PFSK-1 (cell line): ENCODE measurements at regions not wholly inside any gene's neighbourhood (a gene's known extent, or its start where the extent isn't known, plus 50 kb on each side); places are given as distances from the start of the nearest gene placed in this dataset.

ENCODE experiments used
- FOXP2 ChIP-seq: optimal IDR thresholded peaks from 2 replicates; pipeline ENCODE3; 2011; ENCODE audit warnings: borderline replicate concordance, control low read depth, inconsistent platforms; ENCODE audit not compliant: insufficient read depth; ENCODE audit errors: extremely low read length, extremely low read depth
- POLR2AphosphoS5 ChIP-seq: IDR thresholded peaks from 2 replicates; pipeline ENCODE4 v1.6.1; 2012; ENCODE audit warnings: low read depth, mild to moderate bottlenecking, control low read depth, low read length, moderate library complexity
- SIN3A ChIP-seq: IDR thresholded peaks from 2 replicates; pipeline ENCODE4 v1.6.1; 2012; ENCODE audit warnings: mild to moderate bottlenecking, low read length, moderate library complexity, borderline replicate concordance; ENCODE audit not compliant: insufficient read depth
- TAF1 ChIP-seq: IDR thresholded peaks from 2 replicates; pipeline ENCODE4 v1.6.1; 2012; ENCODE audit warnings: low read length, control low read depth, borderline replicate concordance; ENCODE audit not compliant: insufficient read depth
- TF ChIP-seq, protein P1 (sequence below), 2 experiments: IDR thresholded peaks; 2 replicates each; pipeline versions ENCODE4 v1.6.1 to v1.8.0; 2011 to 2012; ENCODE audit warnings: low read depth in 2 of 2, low read length in 2 of 2, control low read depth in 1 of 2, inconsistent platforms in 1 of 2, mild to moderate bottlenecking in 1 of 2, moderate library complexity in 1 of 2; ENCODE audit not compliant: insufficient read depth in 1 of 2

DNA sequence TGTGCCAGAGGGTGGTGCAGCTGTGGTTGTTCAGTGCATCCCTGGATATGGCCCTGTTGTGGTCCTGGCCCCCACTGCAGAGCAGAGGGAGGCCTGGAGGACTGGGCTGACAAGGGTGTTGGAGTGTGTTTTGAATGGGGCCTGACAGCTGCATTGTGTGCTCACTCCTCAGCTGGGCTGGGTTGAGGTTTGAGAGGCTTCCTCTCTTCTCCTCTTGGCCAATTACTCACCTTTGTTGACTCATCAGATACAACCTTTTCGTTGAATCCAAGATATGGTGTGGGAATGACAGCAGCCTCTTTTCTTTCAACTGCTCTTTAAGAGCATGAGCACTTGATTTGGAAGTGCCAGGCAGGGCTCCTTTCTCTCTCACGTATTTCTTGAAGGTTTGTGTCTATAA is 228.5 kb upstream of the COBL start:
- TF ChIP-seq TAF1 (no peak), POLR2AphosphoS5 (no peak), SIN3A (no peak), FOXP2 (no peak)
- TF ChIP-seq, protein P1, sequence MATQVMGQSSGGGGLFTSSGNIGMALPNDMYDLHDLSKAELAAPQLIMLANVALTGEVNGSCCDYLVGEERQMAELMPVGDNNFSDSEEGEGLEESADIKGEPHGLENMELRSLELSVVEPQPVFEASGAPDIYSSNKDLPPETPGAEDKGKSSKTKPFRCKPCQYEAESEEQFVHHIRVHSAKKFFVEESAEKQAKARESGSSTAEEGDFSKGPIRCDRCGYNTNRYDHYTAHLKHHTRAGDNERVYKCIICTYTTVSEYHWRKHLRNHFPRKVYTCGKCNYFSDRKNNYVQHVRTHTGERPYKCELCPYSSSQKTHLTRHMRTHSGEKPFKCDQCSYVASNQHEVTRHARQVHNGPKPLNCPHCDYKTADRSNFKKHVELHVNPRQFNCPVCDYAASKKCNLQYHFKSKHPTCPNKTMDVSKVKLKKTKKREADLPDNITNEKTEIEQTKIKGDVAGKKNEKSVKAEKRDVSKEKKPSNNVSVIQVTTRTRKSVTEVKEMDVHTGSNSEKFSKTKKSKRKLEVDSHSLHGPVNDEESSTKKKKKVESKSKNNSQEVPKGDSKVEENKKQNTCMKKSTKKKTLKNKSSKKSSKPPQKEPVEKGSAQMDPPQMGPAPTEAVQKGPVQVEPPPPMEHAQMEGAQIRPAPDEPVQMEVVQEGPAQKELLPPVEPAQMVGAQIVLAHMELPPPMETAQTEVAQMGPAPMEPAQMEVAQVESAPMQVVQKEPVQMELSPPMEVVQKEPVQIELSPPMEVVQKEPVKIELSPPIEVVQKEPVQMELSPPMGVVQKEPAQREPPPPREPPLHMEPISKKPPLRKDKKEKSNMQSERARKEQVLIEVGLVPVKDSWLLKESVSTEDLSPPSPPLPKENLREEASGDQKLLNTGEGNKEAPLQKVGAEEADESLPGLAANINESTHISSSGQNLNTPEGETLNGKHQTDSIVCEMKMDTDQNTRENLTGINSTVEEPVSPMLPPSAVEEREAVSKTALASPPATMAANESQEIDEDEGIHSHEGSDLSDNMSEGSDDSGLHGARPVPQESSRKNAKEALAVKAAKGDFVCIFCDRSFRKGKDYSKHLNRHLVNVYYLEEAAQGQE (IDR thresholded peaks at IDR 0.05; ENCODE audit: insufficient read depth in 1 of 2, low read depth in 2 of 2, low read length in 2 of 2), result no peak

DNA sequence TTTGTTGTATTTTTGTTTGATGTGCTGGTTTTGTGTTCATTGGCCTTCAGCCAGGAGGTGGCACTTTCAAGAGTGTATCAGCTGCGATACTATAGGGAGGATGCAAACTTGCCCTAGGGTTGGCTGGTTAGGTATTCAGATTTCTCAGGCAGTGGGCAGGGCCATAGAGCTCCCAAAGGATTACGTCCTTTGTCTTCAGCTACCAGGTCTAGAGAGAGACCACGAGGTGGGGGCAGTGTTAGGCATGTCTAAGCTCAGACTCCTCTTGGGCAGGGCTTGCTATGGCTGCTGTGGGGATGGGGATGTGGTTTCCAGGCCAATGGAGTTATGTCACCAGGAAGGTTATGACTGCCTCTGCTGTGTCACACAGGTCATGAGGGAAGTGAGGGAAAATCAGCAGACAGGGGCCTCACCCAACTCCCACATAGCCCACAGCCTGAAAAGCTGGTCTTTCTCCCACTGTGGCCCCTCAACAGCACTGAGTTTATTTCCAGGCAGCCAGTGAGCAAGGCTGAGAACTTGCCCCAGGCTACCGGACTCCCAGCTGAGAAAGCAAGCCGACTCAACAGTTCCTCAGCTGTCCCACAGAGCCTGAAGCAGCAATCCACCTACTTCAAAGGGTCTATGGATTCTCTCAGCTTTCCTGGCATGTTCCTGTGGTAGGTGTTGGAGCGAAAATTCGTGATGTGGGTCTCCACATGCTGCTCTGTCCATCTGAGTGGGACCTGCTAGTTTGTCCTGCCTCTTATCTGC is 227.4 kb upstream of the COBL start:
- TF ChIP-seq TAF1, result no peak
- TF ChIP-seq, protein P1 (IDR thresholded peaks at IDR 0.05; ENCODE audit: insufficient read depth in 1 of 2, low read depth in 2 of 2, low read length in 2 of 2), result no peak
- no peak for TF ChIP-seq SIN3A
- no peak for TF ChIP-seq POLR2AphosphoS5
- TF ChIP-seq FOXP2, result no peak

DNA sequence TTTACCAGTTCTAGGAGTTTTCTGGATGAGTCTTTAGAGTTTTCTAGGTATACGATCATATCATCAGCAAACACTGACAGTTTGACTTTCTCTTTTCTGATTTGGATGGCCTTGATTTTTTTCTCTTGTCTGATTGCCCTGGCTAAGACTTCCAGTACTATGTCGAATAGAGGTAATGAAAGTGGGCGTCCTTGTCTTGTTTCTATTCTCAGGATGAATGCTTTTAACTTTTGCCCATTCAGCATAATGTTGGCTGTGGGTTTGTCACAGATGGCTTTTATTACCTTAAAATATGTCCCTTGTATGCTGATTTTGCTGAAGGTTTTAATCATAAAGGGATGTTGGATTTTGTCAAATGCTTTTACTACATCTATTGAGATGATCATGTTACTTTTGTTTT is 223.2 kb upstream of the COBL start:
- TF ChIP-seq, protein P1 (IDR thresholded peaks at IDR 0.05; ENCODE audit: insufficient read depth in 1 of 2, low read depth in 2 of 2, low read length in 2 of 2), result no peak

DNA sequence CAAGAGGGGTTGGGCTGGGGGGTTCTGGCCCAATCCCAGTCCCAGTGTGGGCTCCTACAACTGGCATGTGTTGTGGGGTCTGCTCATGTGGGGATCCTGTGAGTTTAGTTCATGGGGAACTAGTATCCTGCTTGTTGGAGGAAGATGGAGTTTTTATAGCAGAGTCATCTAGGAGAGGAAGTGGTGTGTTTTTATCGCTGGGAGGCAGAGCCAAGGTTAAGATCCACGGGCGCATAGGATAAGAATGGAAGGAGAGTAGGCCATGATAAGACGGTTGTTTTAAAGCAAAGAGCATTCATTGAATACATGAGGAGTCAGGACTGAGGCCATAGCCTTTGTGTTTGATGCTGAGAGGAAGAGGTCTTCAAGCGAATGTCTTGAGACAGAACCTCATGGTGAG is 211.6 kb upstream of the COBL start:
- TF ChIP-seq SIN3A (no peak), POLR2AphosphoS5 (no peak), TAF1 (no peak), FOXP2 (no peak)
- TF ChIP-seq, protein P1 (IDR thresholded peaks at IDR 0.05; ENCODE audit: insufficient read depth in 1 of 2, low read depth in 2 of 2, low read length in 2 of 2), result no peak

DNA sequence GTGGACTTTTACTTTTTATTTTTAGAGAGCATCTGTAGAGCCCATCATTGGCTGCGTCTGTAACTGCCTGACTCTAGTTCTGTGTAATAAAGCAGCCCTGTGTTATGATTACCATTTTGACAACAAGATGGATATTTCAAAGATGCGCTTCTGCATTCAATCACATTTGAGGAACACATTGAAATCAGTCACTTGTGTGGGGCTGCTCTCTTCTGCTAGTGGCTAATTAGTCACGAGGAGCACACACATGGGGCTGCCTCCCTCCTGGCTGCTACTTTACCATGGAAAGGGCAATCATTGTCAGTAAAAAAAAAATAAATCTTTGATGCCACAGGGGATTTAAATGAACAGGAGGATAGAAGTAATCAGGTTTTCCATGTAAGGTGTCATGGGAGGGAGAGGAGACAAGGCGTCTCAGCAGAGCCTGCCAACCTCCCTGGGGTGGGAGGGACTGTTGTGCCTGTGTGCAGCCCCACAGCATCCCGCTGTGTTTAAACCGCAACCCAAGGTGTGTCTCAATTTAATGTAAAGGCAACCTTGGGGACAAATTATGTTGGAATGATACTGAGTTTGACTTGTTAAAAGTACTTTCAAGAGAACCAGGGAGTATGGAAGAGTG is 205.2 kb upstream of the COBL start:
- TF ChIP-seq TAF1, result no peak
- no peak for TF ChIP-seq FOXP2
- TF ChIP-seq SIN3A, result no peak
- TF ChIP-seq POLR2AphosphoS5, result no peak
- TF ChIP-seq, protein P1 (IDR thresholded peaks at IDR 0.05; ENCODE audit: insufficient read depth in 1 of 2, low read depth in 2 of 2, low read length in 2 of 2), result no peak
